MM.1S (cell line): ENCODE measurements at regions not wholly inside any gene's neighbourhood (a gene's known extent, or its start where the extent isn't known, plus 50 kb on each side); places are given as distances from the start of the nearest gene placed in this dataset.

ENCODE experiments used
- EZH2 ChIP-seq: fragments of 300-600 bp; sonication (generic); optimal IDR thresholded peaks from 2 replicates; pipeline ENCODE3; 2017; ENCODE audit warnings: low read depth, mild to moderate bottlenecking, antibody characterized with exemption, low read length, mixed read lengths
- EZH2phosphoT487 ChIP-seq: fragments of 300-600 bp; sonication (generic); IDR thresholded peaks from 2 replicates; pipeline ENCODE4 v1.6.1; 2018; ENCODE audit warnings: antibody characterized with exemption, low read length
- TF ChIP-seq, protein P1 (sequence below): fragments of 300-600 bp; sonication (generic); IDR thresholded peaks from 2 replicates; pipeline ENCODE4 v1.5.1; 2016; ENCODE audit warnings: antibody characterized with exemption, low read length, mixed read lengths

DNA sequence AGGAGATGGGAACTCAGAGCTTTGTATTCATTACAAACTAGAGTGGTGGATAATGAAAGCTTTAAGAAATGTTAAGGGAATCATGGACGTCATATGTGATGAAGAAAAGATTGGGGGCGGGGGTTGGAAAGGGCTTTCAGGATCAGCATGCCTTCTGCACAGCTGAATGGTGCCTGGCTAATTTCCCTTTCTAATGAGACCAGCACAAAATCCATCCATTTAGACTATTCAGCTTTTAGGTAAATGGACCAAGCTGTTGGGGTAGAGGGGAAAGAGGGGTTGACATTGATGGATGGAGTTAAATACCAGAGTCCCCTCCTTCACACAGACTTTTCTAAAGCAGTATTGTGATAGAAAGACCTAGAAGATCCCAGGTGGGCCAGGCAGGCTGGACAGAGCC lies 737.9 kb upstream of the WWC1 start:
- TF ChIP-seq, protein P1, sequence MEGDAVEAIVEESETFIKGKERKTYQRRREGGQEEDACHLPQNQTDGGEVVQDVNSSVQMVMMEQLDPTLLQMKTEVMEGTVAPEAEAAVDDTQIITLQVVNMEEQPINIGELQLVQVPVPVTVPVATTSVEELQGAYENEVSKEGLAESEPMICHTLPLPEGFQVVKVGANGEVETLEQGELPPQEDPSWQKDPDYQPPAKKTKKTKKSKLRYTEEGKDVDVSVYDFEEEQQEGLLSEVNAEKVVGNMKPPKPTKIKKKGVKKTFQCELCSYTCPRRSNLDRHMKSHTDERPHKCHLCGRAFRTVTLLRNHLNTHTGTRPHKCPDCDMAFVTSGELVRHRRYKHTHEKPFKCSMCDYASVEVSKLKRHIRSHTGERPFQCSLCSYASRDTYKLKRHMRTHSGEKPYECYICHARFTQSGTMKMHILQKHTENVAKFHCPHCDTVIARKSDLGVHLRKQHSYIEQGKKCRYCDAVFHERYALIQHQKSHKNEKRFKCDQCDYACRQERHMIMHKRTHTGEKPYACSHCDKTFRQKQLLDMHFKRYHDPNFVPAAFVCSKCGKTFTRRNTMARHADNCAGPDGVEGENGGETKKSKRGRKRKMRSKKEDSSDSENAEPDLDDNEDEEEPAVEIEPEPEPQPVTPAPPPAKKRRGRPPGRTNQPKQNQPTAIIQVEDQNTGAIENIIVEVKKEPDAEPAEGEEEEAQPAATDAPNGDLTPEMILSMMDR = no peak
- TF ChIP-seq EZH2 = no peak
- TF ChIP-seq EZH2phosphoT487 = no peak
